IMR-90 (cell line): ENCODE measurements at regions not wholly inside any gene's neighbourhood (a gene's known extent, or its start where the extent isn't known, plus 50 kb on each side); places are given as distances from the start of the nearest gene placed in this dataset.

Experiments used
- CHD1 ChIP-seq: IDR thresholded peaks from 2 replicates; pipeline ENCODE4 v1.6.1; 2012; ENCODE audit warnings: low read depth, low read length, improper control_type of control experiment
- CTCF ChIP-seq: conservative IDR thresholded peaks from 2 replicates; pipeline ENCODE4 v1.5.1; 2012; ENCODE audit warnings: mild to moderate bottlenecking, low read depth, low read length, improper control_type of control experiment
- ELK1 ChIP-seq: fragments of 150-350 bp; IDR thresholded peaks from 2 replicates; pipeline ENCODE4 v1.6.1; 2016; ENCODE audit warnings: low read depth, mild to moderate bottlenecking, low read length, moderate library complexity, borderline replicate concordance
- MAFK ChIP-seq: IDR thresholded peaks from 2 replicates; pipeline ENCODE4 v1.6.1; 2012; ENCODE audit warnings: low read depth, low read length, improper control_type of control experiment
- POLR2A ChIP-seq: IDR thresholded peaks from 2 replicates; pipeline ENCODE4 v1.6.1; 2012; ENCODE audit warnings: mild to moderate bottlenecking, low read depth, low read length
- RAD21 ChIP-seq: IDR thresholded peaks from 2 replicates; pipeline ENCODE4 v1.6.1; 2012; ENCODE audit warnings: low read length, improper control_type of control experiment
- SMC3 ChIP-seq: fragments of 150-350 bp; IDR thresholded peaks from 2 replicates; pipeline ENCODE4 v1.6.1; 2016; ENCODE audit warnings: low read depth, mild to moderate bottlenecking, antibody characterized with exemption, low read length, moderate library complexity
- USF2 ChIP-seq: fragments of 150-350 bp; IDR thresholded peaks from 2 replicates; pipeline ENCODE4 v1.6.1; 2017; ENCODE audit warnings: mild to moderate bottlenecking, antibody characterized with exemption, low read length, low read depth

- TF ChIP-seq ELK1 (no peak), CTCF (no peak), SMC3 (no peak), USF2 (no peak), MAFK (no peak), POLR2A (no peak), CHD1 (no peak), RAD21 (no peak)
Measured at GRCh38 chr18:26791676-26792075, 73.8 kb downstream of the AQP4 start.
